AG04449 (cell line): ENCODE measurements at regions not wholly inside any gene's neighbourhood (a gene's known extent, or its start where the extent isn't known, plus 50 kb on each side); places are given as distances from the start of the nearest gene placed in this dataset.

Experiments
- CTCF ChIA-PET: fragments of 350-600 bp; formaldehyde crosslinking; extraction: SDS; loops from one replicate; lab custom pipeline; 2021; ENCODE audit warnings: antibody characterized with exemption; lab: Yijun Ruan, JAX
- POLR2A ChIA-PET: fragments of 400-600, 350-600 bp; formaldehyde crosslinking; extraction: SDS; loops from one replicate; lab custom pipeline; 2020; ENCODE audit warnings: antibody characterized with exemption, inconsistent platforms; lab: Yijun Ruan, JAX
- DNase-seq: peaks from one replicate; pipeline ENCODE4 v3.0.0-alpha.2; 2010; ENCODE audit warnings: low read depth, low spot score
- H3K4me3 ChIP-seq: 2 replicates; pipeline ENCODE4 v1.5.1; 2011; ENCODE audit warnings: low read depth, mild to moderate bottlenecking, control low read depth, low read length
- TF ChIP-seq, protein P1 (sequence below): IDR thresholded peaks from one replicate; pipeline ENCODE4 v1.5.1; 2011; ENCODE audit warnings: mild to moderate bottlenecking, moderate library complexity, low read length, control low read depth, inconsistent platforms; ENCODE audit not compliant: insufficient read depth; ENCODE audit errors: missing control alignments

DNA sequence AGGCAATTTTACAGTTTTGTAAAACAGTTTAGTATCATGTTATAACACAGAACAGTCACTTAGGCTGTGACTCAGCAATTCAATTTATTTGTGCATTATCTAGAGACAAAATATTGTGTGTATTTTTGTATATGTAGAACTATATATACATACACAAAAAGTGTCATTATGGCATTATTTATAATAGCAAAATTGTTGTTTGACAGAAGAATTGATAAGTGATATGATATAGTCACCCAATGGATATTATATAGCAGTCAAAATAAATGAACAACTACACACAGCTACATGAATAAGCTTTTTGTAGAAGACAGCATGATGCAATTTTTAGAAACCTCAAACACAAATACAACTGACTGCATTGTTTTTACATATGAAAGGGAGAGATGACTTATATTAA, 334.0 kb downstream of the TRIB2 start:
- TF ChIP-seq, protein P1, sequence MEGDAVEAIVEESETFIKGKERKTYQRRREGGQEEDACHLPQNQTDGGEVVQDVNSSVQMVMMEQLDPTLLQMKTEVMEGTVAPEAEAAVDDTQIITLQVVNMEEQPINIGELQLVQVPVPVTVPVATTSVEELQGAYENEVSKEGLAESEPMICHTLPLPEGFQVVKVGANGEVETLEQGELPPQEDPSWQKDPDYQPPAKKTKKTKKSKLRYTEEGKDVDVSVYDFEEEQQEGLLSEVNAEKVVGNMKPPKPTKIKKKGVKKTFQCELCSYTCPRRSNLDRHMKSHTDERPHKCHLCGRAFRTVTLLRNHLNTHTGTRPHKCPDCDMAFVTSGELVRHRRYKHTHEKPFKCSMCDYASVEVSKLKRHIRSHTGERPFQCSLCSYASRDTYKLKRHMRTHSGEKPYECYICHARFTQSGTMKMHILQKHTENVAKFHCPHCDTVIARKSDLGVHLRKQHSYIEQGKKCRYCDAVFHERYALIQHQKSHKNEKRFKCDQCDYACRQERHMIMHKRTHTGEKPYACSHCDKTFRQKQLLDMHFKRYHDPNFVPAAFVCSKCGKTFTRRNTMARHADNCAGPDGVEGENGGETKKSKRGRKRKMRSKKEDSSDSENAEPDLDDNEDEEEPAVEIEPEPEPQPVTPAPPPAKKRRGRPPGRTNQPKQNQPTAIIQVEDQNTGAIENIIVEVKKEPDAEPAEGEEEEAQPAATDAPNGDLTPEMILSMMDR: no peak
- ChIA-PET POLR2A (no interaction called here), CTCF (interaction anchor here (1.0 to 1.5 kb wide), 2 partner anchors 12 to 15 kb away, joined by 4 to 5 read pairs; no protein-coding TSS in a partner anchor)
- H3K4me3 ChIP-seq: no peak overlapping the region
- no peak for DNase-seq

DNA sequence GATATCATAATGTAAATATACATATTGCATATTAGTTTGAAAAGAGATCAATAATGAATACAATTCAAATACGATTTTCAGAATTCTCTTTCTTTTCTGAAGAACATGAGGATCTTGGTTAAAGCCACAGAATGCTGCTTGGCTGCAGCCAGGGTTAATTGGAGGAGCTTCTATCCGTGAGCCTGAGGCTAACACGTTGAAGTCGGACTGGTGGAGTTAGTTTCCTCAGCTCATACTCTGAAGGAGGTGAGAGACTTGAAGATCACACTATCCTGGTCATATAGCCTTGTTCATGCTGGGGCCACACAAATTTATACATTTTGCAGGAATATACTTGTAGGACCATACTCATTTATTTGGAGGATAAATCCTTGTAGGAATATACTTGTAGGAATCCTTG, 335.8 kb downstream of the TRIB2 start:
- H3K4me3 ChIP-seq: no peak overlapping the region
- TF ChIP-seq, protein P1: no peak
- CTCF ChIA-PET: interaction anchor here (1.3 kb wide), 1 partner anchor 8 kb away, joined by 3 read pairs; no protein-coding TSS in a partner anchor
- POLR2A ChIA-PET: no interaction called here
- no peak for DNase-seq

DNA sequence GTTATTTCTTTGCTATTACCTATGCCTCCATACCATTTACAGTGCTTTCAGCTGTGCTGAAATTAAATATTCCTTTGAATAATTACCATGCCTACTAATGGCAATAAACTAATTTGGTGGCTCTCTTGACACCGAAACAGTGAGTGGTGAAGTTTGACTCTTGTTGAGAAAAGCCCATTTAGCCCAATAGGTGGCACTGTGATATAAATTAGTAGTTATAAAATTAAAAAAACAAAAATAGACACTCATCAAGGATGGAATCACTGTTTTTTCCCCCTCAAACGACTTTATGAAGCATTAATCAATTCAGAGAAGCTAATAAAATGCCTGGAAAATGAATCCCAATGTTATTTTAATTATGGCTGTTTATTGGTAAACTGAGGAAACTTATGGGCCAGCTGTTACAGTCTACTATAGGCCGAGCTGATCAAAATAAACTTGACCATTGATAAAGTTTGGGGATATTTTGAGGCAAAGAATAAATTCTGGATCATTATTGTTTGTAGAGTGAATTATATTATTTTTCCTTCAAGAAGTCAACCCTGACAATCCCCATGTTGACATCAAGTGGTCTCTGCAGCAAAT, 339.6 kb downstream of the TRIB2 start:
- ChIA-PET POLR2A (no interaction called here), CTCF (interaction anchor here (1.1 to 3.4 kb wide), 2 partner anchors 10 kb away, joined by 3 to 21 read pairs; no protein-coding TSS in a partner anchor)
- TF ChIP-seq, protein P1: peak; percentile 18
- H3K4me3 ChIP-seq: no peak overlapping the region
- no peak for DNase-seq

DNA sequence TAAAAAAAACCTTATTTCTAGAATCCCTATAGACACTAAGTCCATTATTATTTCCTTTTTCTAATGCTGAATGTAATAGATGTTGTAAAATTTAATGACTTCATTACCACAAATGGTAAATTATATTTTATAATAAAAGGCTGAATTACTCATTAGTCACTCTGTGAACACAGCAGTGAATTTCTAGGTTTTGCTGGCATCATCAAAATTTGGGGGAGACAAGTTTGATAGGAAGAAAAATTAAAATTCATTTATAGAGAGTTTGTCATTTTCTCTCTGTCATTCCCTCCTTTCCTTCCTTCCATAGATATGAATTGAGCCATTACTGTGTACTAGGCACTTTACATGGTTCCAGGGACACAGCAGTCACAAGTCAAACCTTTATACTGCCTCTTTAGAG, 340.9 kb downstream of the TRIB2 start:
- POLR2A ChIA-PET: no interaction called here
- CTCF ChIA-PET: interaction anchor here (3.4 kb wide), 1 partner anchor 11 kb away, joined by 21 read pairs; no protein-coding TSS in a partner anchor
- TF ChIP-seq, protein P1: no peak
- DNase-seq: no peak
- H3K4me3 ChIP-seq: no peak overlapping the region

DNA sequence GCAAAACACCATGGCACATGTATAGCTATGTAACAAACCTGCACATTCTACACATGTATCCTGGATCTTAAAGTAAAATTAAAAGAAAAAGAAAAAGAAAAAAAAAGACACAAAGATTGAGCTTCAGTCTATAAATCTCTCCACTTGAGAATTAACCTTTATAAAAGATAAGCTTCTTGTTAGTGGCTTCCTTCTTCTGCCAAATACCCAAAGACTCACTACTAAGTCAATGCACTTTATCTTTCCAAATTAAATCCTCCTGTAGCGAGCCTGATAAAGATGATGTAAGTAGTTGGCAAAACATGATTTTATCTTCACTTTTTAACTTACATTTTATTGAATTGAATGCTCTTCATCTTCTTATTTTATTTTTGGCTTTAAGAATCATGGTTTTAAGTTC, 349.9 kb downstream of the TRIB2 start:
- CTCF ChIA-PET: interaction anchor here (0.7 kb wide), 1 partner anchor 10 kb away, joined by 3 read pairs; no protein-coding TSS in a partner anchor
- DNase-seq: no peak
- no peak overlapping the region for H3K4me3 ChIP-seq
- POLR2A ChIA-PET: no interaction called here
- TF ChIP-seq, protein P1: no peak

DNA sequence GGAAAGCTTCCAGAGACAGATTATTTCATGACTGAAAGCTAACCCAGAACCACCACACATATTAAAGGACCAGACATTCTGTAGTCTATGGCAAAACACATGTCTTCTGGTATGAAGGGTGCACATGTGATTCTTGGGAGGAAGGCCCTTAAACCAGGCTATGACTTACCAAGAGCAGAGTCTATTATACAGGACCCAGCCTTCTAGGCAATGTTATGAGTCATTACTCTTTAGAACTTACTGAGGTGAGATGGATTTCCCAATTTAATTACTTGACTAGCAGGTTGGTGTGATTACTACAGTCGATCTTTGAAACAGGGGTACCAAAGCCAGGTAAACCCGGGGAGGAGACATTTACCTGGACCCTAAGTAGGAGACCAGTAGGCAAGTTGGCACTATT, 350.8 kb downstream of the TRIB2 start:
- POLR2A ChIA-PET: no interaction called here

More for the DNA sequence above, 350.8 kb downstream of the TRIB2 start:
- no peak overlapping the region for H3K4me3 ChIP-seq
- no peak for DNase-seq
- CTCF ChIA-PET: no interaction called here
- TF ChIP-seq, protein P1: no peak
